Breast epithelium (tissue), 3 donors: ENCODE measurements at regions not wholly inside any gene's neighbourhood (a gene's known extent, or its start where the extent isn't known, plus 50 kb on each side); places are given as distances from the start of the nearest gene placed in this dataset.

Source experiments
- POLR2A ChIP-seq: fragments of 450-650 bp; IDR thresholded peaks from one replicate; pipeline ENCODE4 v1.6.1; 2016; ENCODE audit warnings: antibody characterized with exemption, mild to moderate bottlenecking, moderate library complexity
- POLR2AphosphoS5 ChIP-seq, 3 donors: sonication (generic); formaldehyde crosslinking; IDR thresholded peaks; one replicate each; pipeline ENCODE4 v1.6.1; 2017; ENCODE audit warnings: antibody characterized with exemption in 3 of 3
- TF ChIP-seq, protein P1 (sequence below), 3 donors: fragments of 450-650 bp; IDR thresholded peaks; one replicate each; pipeline ENCODE4 v1.5.1; 2016 to 2017; ENCODE audit warnings: antibody characterized with exemption in 3 of 3, mild to moderate bottlenecking in 3 of 3, moderate library complexity in 3 of 3

DNA sequence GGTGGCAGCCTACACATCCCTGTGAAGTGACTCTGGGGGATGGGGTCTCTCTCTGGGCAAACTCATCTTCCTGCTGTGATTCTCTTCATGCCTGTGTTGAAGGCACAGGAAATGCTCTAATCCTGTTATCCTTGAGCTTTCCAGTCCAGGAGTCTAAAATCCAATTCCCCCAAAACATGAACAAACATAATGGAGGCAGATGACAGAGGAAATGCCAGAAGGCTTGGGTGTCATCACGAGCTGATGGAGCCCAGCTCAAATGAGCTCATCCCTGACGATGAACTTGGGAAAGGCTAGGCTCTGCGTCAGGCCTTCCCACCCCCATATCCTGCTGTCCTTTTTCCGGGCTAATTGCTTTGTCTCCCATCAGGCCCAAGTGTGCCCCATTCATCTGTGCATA lies 165.9 kb upstream of the PODXL start:
- TF ChIP-seq, protein P1, sequence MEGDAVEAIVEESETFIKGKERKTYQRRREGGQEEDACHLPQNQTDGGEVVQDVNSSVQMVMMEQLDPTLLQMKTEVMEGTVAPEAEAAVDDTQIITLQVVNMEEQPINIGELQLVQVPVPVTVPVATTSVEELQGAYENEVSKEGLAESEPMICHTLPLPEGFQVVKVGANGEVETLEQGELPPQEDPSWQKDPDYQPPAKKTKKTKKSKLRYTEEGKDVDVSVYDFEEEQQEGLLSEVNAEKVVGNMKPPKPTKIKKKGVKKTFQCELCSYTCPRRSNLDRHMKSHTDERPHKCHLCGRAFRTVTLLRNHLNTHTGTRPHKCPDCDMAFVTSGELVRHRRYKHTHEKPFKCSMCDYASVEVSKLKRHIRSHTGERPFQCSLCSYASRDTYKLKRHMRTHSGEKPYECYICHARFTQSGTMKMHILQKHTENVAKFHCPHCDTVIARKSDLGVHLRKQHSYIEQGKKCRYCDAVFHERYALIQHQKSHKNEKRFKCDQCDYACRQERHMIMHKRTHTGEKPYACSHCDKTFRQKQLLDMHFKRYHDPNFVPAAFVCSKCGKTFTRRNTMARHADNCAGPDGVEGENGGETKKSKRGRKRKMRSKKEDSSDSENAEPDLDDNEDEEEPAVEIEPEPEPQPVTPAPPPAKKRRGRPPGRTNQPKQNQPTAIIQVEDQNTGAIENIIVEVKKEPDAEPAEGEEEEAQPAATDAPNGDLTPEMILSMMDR (IDR thresholded peaks at IDR 0.05) = no peak
- no peak for TF ChIP-seq POLR2A
- no peak for TF ChIP-seq POLR2AphosphoS5 (IDR thresholded peaks at IDR 0.05)
